GM19239 (cell line): ENCODE measurements at regions not wholly inside any gene's neighbourhood (a gene's known extent, or its start where the extent isn't known, plus 50 kb on each side); places are given as distances from the start of the nearest gene placed in this dataset.
"Not testable (repeated sequence)": the region's sequence is repeated elsewhere in the genome, so short reads cannot be mapped to it uniquely, and the experiment has no call there.

Source experiments
- DNase-seq: peaks from one replicate; pipeline ENCODE4 v3.0.0; 2011; ENCODE audit warnings: low spot score; ENCODE audit not compliant: insufficient read length
- FAIRE-seq: peaks from 2 replicates; lab custom pipeline; 2011; peaks lifted over from hg19 to GRCh38; lab: Jason Lieb, UNC

DNA sequence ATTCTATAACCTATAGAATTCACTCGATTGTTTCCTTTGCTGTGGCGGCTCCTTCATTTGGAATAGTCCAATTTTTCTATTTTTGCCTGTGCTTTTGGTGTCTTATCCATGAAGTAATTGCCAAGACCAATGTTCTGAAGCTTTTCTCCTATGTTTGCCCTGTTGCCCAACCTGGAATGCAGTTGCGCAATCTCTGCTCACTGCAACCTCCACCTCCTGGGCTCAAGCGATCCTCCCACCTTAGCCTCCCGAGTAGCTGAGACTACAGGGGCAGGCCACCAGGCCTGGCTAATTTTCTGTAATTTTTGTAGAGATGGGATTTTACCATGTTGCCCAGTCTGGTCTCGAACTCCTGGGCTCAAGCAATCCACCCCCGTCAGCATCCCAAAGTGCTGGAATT is 163.5 kb downstream of the OR2B2 start:
- no peak for DNase-seq
- FAIRE-seq, result no peak

DNA sequence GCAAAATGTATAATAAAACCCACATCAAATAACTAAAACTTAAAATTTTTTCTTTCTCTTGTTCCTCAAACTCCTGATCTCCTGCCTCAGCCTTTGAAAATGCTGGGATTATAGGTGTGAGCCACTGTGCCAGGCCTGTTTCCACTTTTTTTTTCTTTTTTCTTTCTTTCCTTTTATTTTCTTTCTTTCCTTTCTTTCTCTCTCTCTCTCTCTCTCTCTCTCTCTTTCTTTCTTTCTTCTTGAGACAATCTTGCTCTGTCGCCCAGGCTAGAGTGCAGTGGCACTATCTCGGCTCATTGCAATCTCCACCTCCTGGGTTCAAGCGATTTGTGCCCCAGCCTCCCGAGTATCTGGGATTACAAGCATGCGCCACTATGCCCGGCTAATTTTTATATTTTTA is 164.6 kb downstream of the OR2B2 start:
- DNase-seq (no peak), FAIRE-seq (no peak)

DNA sequence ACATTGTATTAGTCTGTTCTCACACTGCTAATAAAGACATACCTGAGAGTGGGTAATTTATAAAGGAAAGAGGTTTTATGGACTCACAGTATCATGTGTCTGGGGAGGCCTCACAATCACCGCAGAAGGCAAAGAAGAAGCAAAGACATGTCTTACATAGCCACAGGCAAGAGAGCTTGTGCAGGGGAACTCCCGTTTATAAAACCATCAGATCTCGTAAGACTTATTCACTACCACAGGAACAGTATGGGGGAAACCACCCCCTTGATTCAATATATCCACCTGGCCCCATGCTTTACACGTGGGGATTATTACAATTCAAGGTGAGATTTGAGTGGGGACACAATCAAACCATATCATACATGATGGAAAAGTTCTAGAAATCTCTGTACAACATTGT is 165.3 kb downstream of the OR2B2 start:
- not testable (repeated sequence) for FAIRE-seq, DNase-seq

DNA sequence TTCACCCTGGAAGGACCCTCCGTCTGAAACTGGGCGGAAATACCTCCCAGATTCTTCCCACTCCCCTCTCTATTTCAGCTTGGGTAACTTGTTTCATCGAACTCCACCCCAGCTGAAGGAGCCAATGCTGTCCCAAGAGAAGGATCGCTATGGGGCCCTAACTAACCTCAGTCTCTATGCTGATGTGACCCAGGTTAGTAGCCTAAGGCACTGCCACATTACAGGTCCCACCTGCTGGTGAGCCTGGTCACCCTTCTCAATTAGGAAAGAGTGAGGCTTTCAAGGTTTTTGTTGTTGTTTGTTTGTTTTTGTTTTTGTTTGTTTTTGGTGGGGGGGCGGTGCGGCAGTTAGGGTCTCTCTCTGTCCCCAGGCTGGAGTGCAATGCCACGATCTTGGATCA is 168.4 kb downstream of the OR2B2 start:
- no peak for DNase-seq
- no peak for FAIRE-seq

DNA sequence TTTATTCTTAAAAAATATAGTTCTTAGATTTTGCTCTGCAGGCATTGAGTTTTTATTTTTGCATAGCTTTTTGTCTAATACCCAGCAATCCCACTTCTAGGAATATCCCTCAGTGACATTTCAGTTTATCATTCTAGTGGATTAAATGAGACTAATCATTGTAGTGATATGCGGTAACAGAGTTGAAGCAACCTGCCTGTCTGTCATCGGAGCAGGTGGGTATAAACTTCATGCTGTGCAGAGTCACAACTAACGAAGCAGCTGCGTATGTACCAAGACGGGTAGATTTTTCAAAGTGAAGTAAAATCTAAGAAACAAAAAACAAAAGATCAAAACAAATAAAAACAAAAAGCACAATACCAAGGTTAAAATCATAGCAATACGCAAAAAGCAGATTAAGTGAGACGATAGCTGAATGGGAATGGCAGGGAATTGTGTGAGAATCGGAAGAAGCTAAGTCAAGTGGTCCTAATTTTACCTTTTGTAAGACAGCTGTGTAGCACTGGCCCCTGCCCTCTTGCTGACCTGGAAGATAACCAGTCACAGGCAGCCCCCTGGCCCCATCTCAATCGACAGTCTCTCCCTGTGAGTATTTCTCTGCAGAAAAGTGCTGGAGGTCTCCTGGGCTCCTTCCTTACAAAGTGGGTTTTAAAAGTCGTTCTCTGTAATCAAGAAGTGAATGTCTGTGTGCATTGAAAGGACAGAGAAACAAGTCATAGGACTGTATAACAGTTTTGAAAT is 169.2 kb downstream of the OR2B2 start:
- FAIRE-seq (no peak), DNase-seq (no peak)

DNA sequence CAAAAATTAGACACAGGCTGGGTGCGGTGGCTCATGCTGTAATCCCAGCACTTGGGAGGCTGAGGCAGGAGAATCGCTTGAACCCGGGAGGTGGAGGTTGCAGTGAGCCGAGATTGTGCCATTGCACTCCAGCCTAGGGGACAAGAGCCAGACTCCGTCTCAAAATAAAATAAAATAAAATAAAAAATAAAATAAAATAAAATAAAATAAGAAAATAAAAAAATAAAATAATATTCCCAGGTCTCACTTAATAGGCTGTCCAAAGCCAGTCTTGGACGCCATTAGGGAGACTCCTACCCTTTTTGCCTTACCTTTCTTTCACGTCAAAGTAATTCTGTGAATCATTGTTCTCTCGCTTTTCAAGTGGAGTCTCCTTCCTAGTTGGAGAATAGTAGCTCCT is 172.3 kb downstream of the OR2B2 start:
- not testable (repeated sequence) for FAIRE-seq, DNase-seq

DNA sequence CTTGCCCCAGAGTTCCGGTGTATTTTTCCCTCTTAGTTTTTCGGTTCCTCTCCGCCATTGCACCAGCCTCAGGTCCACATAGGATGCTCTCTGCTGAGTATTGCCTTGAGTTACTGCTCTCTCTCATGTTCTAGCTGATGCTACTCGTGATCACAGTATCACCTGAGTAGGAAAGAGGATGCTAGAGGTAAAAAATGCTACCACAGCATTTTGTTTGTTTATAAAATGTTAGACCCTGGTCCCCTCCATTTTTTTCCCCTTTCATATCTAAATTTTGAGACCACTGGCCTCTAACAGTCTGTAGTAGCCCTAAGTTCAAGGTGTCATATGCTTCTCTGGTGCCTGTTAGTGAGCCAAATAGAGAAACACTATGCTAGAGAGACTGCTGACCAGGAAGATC is 175.5 kb downstream of the OR2B2 start:
- no peak for DNase-seq
- FAIRE-seq, result no peak

DNA sequence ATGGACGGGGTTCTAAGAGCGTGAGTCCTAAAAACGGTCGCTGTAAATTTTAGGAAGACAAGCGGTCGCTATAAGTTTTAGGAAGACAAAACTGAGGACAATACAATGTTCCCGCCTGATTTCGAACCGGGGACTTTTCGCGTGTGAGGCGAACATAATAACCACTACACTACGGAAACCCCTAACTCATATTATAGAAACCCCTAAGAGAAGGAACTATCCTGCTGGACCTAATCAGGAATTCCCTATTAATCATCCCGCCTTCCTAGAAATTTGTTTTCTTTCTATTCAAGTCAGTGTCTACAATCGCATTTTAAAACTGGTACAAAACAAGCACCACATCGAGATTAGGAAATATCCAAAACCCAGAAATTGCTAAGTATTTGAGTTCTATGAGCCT is 183.8 kb downstream of the OR2B2 start:
- no peak for FAIRE-seq
- no peak for DNase-seq

DNA sequence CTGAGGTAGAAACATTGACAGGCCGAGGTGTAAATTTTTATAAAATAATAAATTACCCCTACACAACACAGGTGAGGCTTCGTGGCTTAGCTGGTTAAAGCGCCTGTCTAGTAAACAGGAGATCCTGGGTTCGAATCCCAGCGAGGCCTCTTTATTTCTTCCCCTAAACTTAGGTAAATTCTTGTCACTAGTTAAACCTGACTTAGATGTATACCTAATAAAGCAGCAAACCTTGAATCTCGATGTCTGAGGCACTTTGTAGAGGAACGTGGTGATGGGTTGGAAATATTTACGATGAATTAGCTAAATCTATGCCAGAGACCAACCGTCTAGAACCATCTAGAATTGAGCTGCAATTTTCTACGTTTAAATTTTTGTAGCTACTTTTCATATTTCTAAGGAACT is 185.6 kb downstream of the OR2B2 start:
- no peak for FAIRE-seq
- no peak for DNase-seq

DNA sequence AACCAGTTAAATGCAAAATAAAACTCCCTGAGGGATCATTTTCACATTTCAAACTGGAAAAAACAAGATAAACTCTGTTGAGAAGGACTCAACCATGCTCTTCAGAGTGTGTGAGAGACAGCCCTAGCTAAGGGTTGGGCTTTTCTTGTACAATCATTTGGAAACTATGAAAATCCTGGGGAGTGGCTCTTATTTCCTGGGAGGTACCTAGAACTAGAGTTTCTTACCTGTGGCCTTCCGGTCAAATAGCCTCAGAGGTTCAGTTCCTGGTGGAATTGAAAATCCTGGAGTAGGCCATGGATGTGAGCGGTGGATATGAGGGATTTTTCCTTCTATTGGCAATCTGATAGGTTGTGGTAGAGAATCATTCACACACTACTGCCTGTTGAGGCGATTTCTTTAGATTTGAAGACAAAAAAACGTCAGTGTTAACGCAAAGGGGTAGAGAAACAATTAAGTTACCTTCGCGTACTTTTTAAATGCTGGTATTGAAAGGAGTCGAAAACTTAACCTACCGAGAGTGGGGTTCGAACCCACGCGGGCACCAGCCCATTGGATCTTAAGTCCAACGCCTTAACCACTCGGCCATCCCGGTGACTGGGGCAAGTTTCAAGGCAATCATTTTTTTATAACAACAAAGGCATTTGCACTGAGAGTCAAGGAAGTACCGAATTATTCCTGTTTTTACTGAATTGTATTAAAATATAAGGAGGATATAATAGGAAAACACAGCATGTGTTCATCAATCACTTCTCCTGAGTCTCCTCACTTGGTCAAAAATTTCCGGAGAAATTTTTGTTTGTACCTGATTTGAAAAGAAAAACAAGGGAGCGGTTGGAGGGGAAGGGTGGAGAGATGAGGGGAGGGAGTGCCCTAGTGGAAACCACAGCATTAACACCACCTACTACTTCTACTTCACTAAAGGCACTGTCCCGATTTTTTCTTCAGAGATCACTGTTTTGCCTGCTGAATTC is 191.3 kb downstream of the OR2B2 start:
- DNase-seq (no peak), FAIRE-seq (peak; percentile 66)

DNA sequence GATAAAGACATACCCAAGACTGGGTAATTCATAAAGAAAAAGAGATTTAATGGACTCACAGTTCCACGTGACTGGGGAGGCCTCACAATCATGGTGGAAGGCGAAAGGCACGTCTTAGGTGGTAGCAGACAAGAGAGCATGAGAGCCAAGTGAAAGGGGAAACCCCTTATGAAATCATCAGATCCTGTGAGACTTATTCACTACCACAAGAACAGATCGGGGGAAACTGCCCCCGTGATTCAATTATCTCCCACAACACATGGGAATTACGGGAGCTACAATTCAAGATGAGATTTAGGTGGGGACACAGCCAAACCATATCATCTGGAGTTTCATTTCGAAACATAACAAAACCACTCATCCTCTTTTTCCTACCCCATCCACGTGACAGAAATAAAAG is 193.2 kb downstream of the OR2B2 start:
- FAIRE-seq, DNase-seq: not testable (repeated sequence)

DNA sequence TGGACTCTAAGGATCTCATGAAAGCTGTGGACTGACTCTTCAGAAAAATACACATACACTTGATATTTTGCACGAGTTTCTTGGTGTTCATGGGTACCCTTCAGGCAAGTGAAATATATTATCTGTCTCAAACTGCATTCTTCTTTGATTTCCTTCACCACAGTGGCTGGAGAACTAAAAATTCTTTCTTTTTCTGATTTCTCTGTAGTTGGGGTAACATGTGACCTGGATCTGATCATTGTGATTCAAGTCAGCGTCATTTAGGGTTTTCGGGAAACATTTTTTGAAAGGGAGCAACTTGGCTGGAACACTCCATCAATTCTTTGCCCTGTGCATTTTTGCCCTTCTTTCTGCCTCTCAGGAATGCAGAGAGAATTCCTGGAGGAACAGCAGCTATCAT is 205.8 kb downstream of the OR2B2 start:
- FAIRE-seq (no peak), DNase-seq (no peak)

DNA sequence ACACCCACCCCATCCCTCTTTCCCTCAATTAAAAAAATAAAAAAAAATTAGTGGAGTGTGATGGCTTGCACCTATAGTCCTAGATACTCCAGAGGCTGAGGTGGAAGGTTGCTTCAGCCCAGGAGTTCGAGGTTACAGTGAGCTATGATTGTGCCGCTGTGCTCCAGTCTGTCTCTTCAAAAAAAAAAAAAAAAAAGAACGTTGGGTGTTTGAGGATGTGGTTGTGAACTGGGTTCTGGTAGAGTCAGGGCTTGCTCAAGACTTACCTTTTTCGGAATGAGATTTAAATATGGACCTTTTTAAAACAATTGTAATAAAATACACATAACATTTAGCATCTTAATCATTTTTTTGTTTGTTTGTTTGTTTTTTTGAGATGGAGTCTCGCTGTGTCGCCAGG is 211.9 kb downstream of the OR2B2 start:
- DNase-seq, result no peak
- no peak for FAIRE-seq

DNA sequence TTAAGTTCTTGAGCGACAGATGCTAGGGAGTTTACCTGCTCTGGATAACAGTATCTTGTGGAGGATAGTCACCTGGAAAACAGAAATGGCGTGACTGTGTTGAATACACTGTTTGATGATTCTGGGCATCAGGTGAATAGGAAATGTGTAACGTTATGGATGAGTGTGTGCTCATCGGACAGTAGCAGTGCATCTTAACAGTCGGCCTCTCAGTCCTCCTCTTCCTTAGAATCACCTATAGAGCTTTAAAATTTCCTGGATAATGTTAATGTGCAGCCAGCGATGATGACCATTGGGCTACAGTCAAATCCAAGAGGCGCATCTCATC is 217.7 kb downstream of the OR2B2 start:
- DNase-seq, result no peak
- FAIRE-seq, result peak; percentile 4

DNA sequence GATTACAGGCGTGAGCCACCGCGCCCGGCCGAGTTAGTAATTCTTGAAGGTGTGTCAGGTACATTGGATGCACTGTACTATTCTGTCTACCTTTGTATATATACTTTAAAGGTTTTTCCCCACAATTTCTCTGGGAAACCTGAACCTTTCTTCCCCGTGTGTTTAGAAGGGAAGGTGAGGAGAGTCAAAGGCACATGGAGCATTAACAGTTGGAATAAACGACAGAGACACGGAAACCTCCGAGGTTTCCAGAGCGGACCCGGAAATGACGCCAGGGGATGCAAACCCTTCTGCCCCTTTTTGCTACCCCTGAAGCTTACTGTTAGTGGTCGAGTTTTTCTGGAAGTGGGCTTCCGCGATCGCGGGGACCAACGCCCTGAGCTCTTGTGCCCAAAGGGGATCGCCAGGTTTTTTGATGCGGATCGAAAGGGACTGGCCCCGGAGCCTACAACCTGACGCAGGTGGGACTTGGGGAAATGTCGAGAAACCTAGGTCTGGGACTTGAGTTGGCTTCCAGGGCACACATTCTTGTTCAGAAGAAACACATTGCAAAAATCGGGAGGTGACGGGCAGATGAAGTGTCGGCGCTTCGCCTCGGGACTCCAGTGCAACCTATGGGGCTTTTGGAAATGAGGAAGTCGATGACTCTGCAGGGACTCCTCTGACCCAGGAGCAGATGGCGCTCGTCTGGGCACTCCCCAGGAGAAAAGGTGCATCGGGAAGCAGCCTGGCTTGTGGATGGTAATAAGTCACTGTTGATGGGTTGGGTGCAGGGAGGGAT is 218.2 kb downstream of the OR2B2 start:
- FAIRE-seq (peak; percentile 87), DNase-seq (no peak)

DNA sequence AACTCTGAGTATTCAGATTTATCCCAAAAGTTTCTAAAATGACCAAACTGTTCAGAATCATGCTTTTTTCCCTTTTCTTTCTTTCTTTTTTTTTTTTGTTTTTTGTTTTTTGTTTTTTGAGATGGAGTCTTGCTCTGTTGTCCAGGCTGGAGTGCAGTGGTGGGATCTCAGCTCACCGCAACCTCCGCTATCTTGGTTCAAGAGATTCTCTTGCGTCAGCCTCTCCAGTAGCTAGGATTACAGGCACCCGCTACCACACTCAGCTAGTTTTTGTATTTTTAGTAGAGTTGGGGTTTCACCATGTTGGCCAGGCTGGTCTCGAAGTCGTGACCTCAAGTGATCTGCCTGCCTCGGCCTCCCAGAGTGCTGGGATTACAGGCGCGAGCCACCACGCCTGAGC is 219.2 kb upstream of the ZNF184 start:
- not testable (repeated sequence) for DNase-seq, FAIRE-seq

DNA sequence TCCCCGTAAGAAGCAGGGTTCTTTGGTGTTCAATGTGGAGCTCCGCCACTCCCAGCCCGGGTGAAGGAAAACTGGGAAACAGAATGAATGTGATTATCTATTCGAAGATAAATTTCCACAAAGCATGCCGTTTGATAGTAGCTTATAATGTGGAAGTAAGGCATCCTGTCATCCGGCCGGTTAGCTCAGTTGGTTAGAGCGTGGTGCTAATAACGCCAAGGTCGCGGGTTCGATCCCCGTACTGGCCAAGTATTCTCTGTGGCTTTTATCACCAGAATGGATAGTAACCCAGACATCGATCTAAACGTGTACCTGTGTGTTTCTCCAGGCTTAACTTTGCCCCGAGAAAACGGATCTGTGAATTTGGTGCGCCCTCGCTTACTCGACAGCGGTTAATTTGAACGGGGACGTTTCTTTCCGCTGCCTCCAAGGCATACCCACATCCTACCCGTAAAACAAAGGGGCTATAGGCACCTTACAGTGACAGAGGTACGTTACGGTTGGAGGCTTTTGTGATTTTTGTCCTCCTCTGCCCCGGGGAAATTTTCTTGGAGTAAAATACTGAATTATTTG is 215.2 kb upstream of the ZNF184 start:
- no peak for DNase-seq
- peak; percentile 89 for FAIRE-seq

DNA sequence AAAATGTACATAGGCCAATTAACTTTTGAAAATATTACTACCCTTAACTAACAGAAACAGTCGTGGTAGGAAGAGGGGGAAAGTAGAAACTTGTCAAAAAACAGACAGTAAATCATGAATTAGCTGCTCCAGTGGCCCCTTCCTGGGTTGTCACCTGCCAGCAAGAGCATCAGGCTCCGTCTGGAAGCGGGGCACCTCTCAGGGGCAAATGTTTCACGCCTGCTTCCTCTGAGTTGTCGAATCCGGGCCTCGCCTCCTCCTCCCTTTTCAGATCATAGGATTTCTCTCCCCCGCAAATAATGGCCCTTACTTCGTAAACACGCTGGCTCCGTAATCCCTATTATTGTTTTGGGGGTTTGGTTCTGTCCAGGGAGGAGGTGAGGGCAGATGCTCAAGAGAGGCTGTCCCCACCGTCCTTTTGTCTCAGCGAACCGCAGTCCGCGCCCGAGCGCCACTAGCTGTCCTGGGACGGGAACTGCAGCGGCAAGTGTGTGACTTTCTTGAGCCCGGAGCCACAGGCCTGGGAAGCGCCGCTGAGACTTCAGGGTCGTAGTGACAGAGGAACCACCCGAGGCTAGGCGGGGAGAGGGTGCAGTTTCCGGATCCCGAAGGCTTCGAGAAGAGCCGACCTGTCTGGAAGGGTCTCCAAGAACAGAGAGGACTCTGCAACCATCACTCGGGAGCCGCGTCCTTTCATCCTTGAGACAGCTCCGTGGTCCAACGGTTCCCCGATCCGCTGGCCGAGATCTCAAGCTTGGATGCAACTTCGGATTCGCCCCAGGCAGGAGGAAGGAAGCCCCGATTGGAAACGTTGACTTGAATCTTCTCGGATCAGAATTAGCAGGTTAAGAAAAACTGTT is 214.5 kb upstream of the ZNF184 start:
- FAIRE-seq, result peak; percentile 92

DNA sequence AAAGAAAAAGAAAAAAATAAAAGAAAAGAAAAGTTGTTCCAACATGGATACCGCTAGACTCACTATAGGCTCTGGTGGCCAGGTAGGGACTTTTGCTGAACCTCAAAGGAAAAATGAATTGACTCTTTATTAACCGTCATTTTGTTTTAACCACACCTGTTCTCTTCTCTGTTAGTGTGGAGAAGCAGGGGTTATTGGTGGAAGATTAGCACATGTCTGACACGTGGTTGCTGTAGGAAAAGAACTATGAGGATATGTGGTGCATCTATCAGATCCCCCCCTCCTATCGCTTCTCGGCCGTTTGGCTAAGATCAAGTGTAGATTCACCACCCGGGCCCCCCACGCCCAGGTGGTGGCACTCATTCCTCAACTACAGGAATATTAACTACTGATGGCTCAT is 212.4 kb upstream of the ZNF184 start:
- no peak for DNase-seq
- FAIRE-seq, result no peak

More for the DNA sequence above, 214.5 kb upstream of the ZNF184 start:
- no peak for DNase-seq
